GM18499 (cell line): ENCODE measurements at regions not wholly inside any gene's neighbourhood (a gene's known extent, or its start where the extent isn't known, plus 50 kb on each side); places are given as distances from the start of the nearest gene placed in this dataset.
A peak's percentile ranks its signal among the peaks of the same experiment; 100 is the strongest.

Experiments used
- ATAC-seq: cut with Tn5 transposase; IDR thresholded peaks from one replicate; pipeline ENCODE4 v1.9.1; 2021; ENCODE audit warnings: moderate number of reproducible peaks; ENCODE audit not compliant: insufficient read depth, unreplicated experiment

DNA sequence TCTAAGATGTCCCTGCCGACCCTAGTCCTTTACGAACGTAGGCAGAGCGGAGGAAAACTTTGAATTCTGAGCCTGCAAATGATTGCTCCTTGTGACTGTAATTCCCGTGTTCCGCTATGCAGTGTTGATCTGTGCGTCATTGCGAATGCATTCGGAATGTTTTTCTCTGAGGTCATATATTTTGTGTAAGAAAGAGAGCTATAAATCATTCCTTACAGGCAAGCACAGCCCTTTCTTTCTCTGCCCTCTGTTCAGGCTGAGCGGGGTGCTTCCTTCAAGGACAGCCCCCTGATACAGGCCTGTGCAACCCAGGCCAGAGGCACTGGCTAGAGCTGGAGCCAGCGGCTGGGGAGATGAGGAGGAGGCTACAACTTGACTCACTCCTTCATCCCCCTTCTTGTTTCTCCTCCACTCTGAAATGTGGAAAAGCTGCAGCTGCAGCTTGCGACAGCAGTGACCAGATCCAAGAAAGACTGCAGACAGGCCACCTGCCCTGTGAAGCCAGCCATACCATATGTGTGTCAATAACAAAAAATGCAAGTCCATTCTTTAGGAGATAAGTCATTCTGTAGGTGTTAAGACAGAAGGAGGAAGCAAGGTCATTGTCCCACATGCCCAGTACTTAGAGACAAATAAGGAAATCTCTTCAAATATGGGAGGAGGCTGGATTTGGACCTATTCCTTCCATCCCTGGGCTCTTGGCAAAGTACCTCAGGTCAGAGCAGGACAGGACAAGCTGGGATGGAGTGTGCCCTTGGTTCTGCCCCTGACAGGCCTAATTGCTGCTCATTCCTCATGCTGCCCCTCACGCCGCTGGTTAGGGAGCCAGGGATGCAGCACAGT, 345.7 kb upstream of the WWC1 start:
- ATAC-seq: no peak

DNA sequence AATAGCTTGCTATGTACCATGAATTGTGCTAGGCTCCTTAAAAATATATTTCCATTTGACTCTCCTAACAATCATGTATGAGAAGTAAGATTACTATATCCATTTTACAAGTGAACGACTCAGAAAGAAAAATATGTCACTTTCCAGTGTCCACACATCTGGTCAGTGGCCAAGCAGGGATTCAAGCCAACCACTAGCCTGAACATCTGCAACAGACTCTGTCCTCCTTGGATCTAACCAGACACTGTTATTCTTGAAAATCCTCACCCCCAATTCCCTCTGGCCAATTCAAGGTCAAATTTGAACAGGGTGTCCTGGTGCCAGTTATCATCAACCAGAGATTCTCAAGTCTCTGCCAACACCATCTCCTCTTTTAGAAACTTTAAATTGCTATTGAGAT, 344.1 kb upstream of the WWC1 start:
- no peak for ATAC-seq

DNA sequence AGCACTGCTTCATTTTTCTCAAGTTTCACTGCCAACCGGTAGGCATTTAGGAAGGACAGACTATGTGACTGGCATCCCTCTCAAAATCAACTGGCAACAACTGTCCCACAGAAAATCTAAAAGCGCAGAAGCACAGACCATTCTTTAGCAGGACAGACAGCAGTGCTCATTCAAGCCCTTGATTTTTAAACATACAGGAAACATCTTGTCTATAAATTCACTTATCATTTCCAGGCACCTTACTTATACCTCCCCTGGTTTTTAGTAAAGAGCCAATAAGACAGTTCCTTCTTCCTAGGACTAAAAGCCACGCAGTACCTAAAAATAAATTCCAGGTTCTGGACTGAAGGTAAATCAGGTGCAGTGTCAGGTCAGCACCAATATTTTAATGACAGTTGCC, 343.2 kb upstream of the WWC1 start:
- ATAC-seq: no peak

DNA sequence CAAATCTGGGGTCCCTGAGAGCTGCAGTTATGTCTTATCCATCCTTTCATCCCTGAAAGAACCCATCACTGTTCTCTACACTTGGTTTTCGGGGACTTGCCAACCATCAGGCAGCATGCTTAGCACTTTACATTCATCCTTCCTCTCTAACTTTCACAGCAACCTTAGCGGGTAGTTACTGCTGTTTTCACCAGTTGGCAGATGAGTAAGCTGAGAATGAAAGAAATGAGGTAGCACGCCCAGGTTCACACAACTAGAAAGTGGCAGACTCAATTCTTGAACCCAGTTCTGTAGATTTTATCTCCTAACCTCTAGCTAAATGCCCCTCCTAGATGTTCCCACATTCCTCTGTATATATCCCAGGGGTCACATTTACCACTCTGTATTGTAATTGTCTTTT, 342.0 kb upstream of the WWC1 start:
- no peak for ATAC-seq

DNA sequence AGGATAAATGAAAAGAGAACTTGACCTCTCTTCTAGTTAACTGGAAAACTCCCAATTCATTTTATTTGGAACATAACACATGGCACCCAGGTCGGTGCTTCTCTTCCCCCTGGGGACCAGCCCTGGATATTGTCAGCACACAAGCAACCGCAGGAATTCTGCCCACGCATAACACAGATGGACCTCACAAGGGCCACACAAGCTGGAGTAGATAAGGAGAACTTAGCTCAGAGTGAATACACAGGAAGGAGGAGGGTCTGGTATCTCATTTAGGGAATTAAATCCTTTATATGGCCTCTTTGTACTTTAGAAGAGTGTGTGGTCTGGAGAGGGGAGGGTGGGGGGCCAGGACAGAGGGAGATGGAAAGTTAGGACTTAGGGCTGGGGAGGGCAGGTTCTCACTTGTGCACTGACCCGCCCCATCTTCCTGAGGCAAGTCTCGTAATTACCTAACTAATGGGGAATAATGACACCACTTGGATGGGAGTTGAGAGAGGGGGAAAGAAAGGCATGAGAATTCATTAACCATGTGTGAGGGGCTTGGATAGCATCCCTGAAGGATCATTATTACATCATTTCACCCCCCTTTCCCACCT, 341.2 kb upstream of the WWC1 start:
- ATAC-seq: no peak

DNA sequence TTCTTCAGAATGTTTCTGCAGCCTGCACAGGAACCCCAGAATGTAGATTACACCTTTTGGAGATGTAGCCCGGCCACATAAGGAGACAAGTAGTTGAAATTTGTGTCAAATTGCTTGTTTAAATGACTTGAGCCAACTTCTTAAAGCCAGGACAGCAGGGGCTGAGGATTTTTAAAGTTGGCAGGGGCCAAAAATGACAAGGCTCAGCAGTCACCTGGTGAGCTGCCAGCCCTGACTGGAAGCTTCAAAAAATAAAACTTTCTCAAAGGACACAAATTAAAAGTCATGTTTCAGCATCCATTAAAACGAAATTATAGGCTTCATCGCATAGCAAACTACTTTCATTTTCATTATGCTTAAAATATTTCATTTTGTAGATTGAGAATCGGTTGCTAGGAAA, 340.3 kb upstream of the WWC1 start:
- ATAC-seq: no peak

DNA sequence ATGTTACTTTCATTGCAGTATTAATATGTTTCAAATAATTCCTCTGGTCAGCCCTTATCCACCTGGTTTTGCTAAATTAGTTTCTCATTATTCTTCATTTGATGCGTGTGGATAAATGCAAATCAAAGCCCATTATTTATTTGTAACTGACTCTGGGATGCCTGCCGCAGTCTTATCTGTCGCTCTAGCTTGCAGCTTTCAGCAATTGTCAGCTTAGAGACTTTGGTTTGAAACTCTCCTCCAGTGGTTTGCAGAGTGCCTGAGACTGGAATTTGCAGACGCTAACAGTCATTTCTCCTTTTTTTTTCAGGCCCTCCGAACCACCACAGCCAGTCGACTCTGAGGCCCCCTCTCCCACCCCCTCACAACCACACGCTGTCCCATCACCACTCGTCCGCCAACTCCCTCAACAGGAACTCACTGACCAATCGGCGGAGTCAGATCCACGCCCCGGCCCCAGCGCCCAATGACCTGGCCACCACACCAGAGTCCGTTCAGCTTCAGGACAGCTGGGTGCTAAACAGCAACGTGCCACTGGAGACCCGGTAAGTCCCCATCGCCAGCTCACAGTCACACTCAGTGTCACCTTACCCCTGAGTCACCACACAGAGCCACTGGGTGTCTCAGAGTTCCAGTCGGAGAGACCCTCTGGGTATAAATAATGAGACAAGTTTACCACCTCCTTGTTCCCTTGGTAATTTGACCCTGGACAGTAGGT, 339.0 kb upstream of the WWC1 start:
- ATAC-seq: no peak

DNA sequence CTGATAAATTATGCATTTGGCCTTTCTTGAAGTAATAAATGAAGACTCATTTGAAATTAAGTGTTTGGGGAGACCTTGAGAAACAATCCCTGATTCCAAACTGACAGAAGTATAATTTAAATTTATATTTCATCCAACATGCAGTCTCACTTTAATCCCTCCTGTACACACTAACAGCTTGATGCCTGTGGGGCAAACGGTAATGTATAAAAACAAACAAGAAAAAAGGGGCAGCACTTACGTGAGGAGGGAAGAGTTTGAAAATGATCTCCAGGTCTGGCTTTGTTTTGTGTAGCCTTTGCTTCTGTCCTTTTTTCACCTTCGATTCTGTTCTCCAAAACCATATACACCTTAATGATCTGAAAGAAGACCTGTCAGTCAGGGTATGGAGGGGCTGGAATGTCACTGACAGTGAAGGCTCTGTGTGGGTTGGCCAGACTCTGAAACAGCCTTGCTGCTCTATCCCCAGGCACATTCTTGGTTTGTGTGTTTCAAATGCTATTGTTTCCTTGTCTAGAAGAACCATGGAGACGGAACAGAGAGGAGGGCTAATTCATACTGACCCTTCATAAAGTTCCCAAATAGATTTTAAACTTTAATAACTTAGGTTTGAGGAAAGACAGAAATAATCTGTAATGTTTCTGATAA, 338.2 kb upstream of the WWC1 start:
- ATAC-seq: no peak

DNA sequence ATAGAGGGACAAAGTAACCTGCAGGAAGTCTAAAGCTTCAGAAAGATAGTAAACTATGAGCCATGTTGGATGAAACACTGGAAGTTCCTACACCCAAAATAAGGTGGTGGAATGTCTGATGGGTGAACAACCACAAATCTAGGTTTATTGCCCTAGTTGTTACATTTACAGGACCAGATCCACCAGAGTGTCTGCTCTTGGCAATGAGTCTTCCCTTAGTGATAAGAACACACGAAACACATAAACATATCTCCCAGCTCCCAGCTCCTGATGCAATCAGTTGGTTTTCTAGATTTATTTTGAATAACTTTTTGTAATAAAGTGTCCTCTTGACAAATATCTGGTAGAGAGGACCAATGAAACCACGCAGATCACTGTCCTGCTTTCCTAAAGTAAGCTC, 329.7 kb upstream of the WWC1 start:
- no peak for ATAC-seq

DNA sequence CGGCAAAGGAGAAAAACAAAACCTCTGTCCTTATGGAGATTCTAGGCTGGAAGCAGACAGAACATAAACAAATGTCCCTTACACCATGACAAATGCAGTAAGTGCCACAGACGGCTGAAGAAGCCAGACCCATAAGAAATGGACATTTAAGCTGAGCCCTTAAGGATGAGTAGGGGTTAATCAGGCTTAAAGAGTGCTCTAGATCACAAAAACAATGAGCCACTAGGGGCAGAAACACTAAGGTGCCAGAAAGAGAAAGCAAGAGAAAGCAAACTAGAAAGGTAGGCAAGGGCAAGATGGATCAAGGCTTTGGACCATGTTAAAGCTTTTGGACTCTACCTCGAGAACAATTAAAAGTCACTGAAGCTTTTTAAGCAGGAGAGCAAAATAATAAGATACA, 326.9 kb upstream of the WWC1 start:
- ATAC-seq: no peak

DNA sequence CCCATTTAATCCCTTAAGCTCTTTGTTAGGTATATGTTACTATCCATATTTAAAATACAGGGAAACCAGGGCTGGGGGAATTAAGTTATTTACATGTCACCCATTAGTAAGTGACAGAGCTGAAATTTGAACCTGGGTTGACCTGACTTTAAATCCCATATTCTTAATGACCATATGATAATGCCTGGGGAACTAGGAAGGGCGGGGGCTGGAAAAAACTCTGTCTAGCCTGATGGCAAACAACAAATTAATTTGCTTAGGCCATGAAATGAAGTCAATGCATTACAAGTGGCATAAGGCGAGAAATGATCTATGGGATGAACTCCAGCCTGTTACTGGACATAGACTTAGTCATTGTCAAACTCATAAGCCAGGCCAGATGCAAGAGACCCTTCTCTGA, 325.7 kb upstream of the WWC1 start:
- no peak for ATAC-seq

DNA sequence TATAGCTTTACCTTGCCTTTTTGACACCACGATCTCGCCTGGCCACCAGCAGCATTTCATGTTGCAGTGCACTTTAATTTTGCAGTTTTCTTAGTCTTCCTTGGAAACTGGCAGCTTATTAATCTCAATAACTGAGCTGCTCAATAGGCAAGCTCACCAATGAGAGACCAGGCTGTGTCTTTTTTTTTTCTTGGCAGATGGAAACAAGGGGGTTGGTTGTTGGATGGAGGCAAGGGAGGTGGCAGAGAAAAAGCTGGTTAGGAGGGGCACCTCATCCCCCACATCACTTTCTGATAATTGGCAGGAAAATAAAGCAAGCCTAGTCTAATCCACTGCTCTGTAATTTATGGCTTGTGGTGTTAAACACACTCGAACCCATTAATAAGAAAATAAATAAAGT, 324.5 kb upstream of the WWC1 start:
- ATAC-seq: no peak

DNA sequence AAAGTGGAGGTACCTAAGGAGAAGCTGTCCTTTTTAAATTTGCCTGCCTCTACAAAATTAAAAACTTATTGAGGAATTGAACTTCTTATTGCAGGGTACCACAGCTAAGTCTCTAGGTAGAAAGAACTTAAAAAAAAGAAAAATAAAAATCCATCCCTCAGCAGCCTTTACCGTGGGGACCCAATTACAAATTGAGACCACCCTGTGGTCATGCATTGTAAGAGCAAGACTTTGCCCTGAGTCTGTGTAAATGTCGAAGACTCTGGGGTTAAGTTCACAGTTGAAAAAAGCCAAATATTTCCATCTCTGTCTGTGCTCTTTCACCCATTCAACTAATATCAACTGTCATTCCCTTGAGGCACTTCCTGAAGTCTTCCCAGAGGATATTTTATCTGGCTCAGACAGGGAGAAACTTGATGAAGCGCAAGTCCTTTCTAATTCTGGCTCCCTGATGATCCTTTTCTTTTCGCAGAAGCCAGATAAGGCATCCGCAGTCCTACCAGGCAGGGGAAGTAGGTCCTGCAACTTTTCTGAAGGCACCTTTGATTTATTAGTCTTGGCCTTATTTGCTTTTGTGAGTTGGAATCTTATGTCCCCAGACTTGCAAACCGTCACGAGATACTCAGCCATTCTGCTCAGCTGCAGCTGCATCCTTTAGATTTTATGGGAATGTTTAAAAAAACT, 323.8 kb upstream of the WWC1 start:
- ATAC-seq: no peak

DNA sequence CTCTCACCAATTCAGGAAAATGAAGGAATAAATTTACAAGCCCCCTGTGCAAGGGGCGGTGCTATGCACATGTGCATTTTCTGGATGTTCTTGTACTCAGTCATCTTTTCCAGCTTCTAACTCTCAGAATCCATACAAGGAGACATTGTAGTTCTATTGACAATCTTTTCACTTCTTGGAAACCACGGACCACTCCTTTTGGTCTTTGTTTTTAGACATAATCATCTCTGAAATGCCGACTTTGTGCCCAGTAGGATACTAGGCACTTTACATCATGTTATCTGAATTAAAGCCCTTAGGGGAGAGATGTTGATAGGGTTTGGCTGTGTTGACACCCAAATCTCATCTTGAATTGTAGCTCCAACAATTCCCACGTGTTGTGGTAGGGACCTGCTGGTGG, 322.6 kb upstream of the WWC1 start:
- ATAC-seq: no peak

DNA sequence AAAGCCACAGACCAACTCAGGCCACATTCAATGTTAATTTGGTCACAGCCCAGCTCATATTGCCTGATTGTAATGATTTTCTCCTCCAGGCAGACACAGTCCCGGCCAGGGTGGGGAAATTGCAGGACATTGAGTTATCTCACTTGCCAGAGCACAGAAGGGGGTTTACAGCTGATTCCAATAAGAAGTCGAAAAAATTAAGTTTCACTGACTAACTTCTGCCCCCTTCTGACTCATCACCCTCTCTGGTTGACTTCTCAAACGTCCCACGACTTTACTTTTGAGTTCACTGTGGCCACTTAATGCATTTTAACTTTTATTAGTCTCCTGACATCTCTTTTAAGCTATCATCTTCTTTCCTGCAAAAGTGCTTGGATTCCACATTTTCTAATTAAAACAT, 321.4 kb upstream of the WWC1 start:
- peak; percentile 67 for ATAC-seq

DNA sequence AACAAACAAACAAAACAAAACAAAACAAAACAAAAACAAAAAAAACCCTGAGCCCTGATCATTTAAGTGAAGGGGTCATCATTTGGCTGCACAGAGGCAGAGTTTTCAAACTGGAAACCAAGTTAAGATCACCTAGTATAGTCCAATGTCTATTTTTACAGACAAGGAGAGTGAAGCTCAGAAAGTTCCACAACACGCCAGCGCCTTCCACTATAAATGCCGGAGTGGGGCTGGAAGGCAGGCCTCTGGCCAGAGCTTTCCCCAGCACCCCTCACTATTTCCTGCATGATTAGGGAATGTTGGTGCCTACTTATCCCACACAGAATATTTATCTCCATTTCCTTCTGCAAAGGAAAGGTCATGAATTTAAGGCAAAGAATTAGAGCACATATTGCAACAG, 319.7 kb upstream of the WWC1 start:
- no peak for ATAC-seq

DNA sequence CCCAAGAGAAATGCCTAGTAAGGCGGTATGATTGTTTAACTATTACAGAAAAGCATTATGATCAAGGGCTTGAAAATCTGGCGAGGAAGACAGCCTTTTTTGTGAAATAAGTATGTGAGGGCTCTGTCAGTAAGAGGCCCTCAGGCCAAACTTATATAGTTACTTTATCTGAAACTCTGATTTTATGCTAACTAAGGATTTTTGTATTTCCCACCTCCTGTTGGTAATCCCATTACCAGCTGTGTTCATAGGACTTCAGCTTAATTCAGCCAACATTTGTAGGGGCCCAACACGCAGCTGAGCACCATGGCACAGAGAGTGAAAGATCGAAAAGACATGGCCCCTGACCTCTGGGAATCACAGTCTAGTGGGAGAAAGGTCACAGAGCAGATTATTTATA, 318.3 kb upstream of the WWC1 start:
- no peak for ATAC-seq

DNA sequence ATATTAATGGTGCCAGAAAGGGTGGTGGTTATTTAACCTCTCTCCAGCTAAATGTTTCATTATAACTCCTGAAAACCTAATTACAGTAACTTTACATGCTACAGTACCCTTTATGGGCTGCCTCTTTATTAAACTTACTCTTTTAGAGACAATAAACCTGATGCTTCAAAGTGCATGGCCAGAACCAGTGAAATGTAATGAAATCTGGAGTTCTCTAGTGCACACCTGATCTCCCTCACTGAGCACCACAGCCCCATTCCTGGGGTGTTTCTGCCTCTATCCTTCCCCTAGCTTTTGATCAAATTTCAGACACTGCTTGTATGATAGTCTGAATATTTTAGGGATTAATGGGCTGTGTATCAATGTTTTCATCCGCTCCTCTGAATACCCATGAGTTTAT, 306.5 kb upstream of the WWC1 start:
- ATAC-seq: no peak

DNA sequence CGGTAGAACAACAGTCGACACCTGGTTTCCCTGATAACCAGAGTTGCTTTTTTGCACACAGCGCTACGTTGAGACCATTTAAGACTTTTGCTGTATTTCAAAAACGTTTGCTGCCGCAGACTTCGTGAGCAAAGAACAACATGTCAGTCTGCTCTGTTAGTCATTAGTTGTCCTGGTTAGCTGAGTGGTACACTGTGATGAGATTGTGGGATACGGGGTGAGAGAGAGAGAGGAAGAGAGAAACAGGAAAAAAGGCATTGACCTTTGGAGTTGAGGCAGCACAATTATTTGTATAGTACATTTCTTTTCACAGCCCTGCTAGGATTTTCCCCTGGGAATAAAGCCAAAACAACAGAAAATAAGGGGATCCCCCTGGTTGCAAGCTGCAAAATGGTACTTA, 306.1 kb upstream of the WWC1 start:
- no peak for ATAC-seq

DNA sequence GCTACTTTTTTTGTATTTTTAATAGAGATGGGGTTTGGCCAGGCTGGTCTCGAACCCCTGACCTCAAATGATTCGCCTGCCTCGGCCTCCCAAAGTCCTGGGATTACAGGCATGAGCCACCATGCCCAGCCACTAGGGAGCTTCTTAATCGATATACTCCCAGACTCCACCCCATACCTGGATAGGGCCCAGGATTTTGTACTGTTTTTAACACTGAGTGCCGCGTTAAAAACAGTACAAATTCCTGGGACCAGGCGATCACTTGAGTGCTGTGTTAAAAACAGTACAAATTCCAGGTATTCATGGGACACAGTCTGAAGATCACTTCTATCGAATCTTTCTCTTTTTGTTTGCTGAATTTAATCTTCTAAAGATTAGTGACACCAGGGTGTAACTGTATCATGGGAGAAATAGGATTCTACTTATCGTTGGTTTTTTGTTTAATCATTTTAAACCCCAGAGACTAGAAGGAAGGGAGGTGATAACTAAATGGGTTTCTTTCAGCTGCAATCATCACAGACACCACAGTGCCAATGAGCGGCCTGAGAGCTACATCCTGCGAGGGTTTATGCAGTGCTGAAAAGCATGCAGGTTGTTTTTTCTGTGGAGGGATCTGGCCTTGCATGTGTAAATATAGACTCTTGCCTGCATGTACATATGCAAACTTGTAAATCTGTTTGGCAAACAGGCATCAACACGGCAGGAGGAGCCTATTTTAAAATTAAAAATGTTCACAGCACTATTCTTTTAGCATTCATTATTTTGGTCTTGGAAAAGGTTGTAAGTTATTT, 303.8 kb upstream of the WWC1 start:
- ATAC-seq: no peak
